ENCODE measurements at regions not wholly inside any gene's neighbourhood (a gene's known extent, or its start where the extent isn't known, plus 50 kb on each side); places are given as distances from the start of the nearest gene placed in this dataset.

GRCh38 chr13:57933606-57934005 is 302.1 kb downstream of the PCDH17 start (continued):
- TF ChIP-seq ZNF280C (tag by site-specific recombination; IDR thresholded peaks at IDR 0.05) (no peak), ZNF16 (tag by site-specific recombination; IDR thresholded peaks at IDR 0.05; ENCODE audit: low read depth) (no peak), ZNF324 (tag by site-specific recombination; IDR thresholded peaks at IDR 0.05) (no peak), ZBTB20 (tag by site-specific recombination; IDR thresholded peaks at IDR 0.05) (no peak)

GRCh38 chr13:57935965-57936364 is 304.4 kb downstream of the PCDH17 start:
- H3K27ac ChIP-seq (ENCODE audit: extremely low read depth, low read depth, low read length), result no peak overlapping the region
- CTCF ChIA-PET, result no interaction called here
- H3K4me1 ChIP-seq (ENCODE audit: control insufficient read depth, insufficient read depth, low read length), result no peaks in the 10 kb centered on the region
- H3K9me3 ChIP-seq (ENCODE audit: control insufficient read depth, insufficient read depth, low read depth, low read length), result no peaks in the 10 kb centered on the region
- H3K4me3 ChIP-seq (ENCODE audit: low read depth, low read length), result no peak overlapping the region
- H3K36me3 ChIP-seq (ENCODE audit: control insufficient read depth in 2 of 2, insufficient read depth in 1 of 2, low read length in 2 of 2), result no peaks in the 10 kb centered on the region
- no peak for TF ChIP-seq PRDM6 (tag by site-specific recombination; IDR thresholded peaks at IDR 0.05)
- TF ChIP-seq ZNF664 (tag by site-specific recombination; IDR thresholded peaks at IDR 0.05), result no peak
- no peak for TF ChIP-seq TCF7L2 (IDR thresholded peaks at IDR 0.05; ENCODE audit: borderline replicate concordance, low read depth, low read length)
- no peak for TF ChIP-seq ZNF404 (tag by site-specific recombination; IDR thresholded peaks at IDR 0.05)
- no peak for TF ChIP-seq ZXDB (tag by site-specific recombination; IDR thresholded peaks at IDR 0.05)
- TF ChIP-seq ZNF391 (tag by site-specific recombination; IDR thresholded peaks at IDR 0.05; ENCODE audit: borderline replicate concordance, low read depth), result no peak
- no peak for TF ChIP-seq ZNF558 (tag by site-specific recombination; IDR thresholded peaks at IDR 0.05)
- no peak for TF ChIP-seq ZNF266 (tag by site-specific recombination; IDR thresholded peaks at IDR 0.05; ENCODE audit: low read depth)
- TF ChIP-seq ZNF202 (tag by site-specific recombination; IDR thresholded peaks at IDR 0.05; ENCODE audit: borderline replicate concordance), result no peak
- no peak for TF ChIP-seq ZNF335 (tag by site-specific recombination; conservative IDR thresholded peaks at IDR 0.05)
- no peak for TF ChIP-seq ZSCAN18 (tag by site-specific recombination; IDR thresholded peaks at IDR 0.05)
- no peak for TF ChIP-seq ZNF48 (tag by site-specific recombination; IDR thresholded peaks at IDR 0.05)
- no peak for TF ChIP-seq ZNF423 (tag by site-specific recombination; IDR thresholded peaks at IDR 0.05)
- no peak for TF ChIP-seq GFI1B (tag by site-specific recombination; IDR thresholded peaks at IDR 0.05)
- no peak for TF ChIP-seq ZNF10 (tag by site-specific recombination; IDR thresholded peaks at IDR 0.05)
- no peak for TF ChIP-seq FEZF1 (tag by site-specific recombination; IDR thresholded peaks at IDR 0.05)
- POLR2A ChIA-PET, result no interaction called here

- ChIA-PET POLR2A (no interaction called here), CTCF (no interaction called here)
- Histone ChIP-seq H3K4me1 (ENCODE audit: control insufficient read depth, insufficient read depth, low read length) (no peaks in the 10 kb centered on the region), H3K36me3 (ENCODE audit: control insufficient read depth in 2 of 2, insufficient read depth in 1 of 2, low read length in 2 of 2) (no peaks in the 10 kb centered on the region), H3K4me3 (ENCODE audit: low read depth, low read length) (no peak overlapping the region), H3K9me3 (ENCODE audit: control insufficient read depth, insufficient read depth, low read depth, low read length) (no peaks in the 10 kb centered on the region), H3K27ac (ENCODE audit: extremely low read depth, low read depth, low read length) (no peak overlapping the region)
- TF ChIP-seq ZNF350 (tag by site-specific recombination; IDR thresholded peaks at IDR 0.05), result no peak
- TF ChIP-seq ZBTB10 (tag by site-specific recombination; IDR thresholded peaks at IDR 0.05), result no peak
- TF ChIP-seq ZNF843 (tag by site-specific recombination; IDR thresholded peaks at IDR 0.05), result no peak
- TF ChIP-seq ZNF548 (tag by site-specific recombination; IDR thresholded peaks at IDR 0.05), result no peak
- no peak for TF ChIP-seq MYNN (tag by site-specific recombination; IDR thresholded peaks at IDR 0.05; ENCODE audit: borderline replicate concordance)
- TF ChIP-seq ZNF416 (tag by site-specific recombination; IDR thresholded peaks at IDR 0.05), result no peak
- no peak for TF ChIP-seq ZNF184 (tag by site-specific recombination; IDR thresholded peaks at IDR 0.05)
- no peak for TF ChIP-seq ZFP3 (tag by site-specific recombination; IDR thresholded peaks at IDR 0.05; ENCODE audit: low read depth)
- no peak for TF ChIP-seq SP2 (tag by site-specific recombination; IDR thresholded peaks at IDR 0.05)
- no peak for TF ChIP-seq ZSCAN30 (tag by site-specific recombination; IDR thresholded peaks at IDR 0.05)
These were observed 314.8 kb downstream of the PCDH17 start for GRCh38 chr13:57946361-57946760.

Data from HEK293 (cell line).